NB4 (cell line): ENCODE measurements at regions not wholly inside any gene's neighbourhood (a gene's known extent, or its start where the extent isn't known, plus 50 kb on each side); places are given as distances from the start of the nearest gene placed in this dataset.

Source experiments
- DNase-seq: peaks from one replicate; pipeline ENCODE4 v3.0.0; 2010; ENCODE audit warnings: low read depth
- H3K4me3 ChIP-seq: one replicate; pipeline ENCODE4 v1.5.1; 2011; ENCODE audit warnings: mild to moderate bottlenecking, low read depth, low read length, moderate library complexity
- MYC ChIP-seq: IDR thresholded peaks from 2 replicates; pipeline ENCODE4 v1.6.1; 2011; ENCODE audit warnings: low read depth, low read length
- POLR2A ChIP-seq: IDR thresholded peaks from 2 replicates; pipeline ENCODE4 v1.6.1; 2011; ENCODE audit warnings: mild to moderate bottlenecking; ENCODE audit not compliant: insufficient read length; ENCODE audit errors: extremely low read depth
- TF ChIP-seq, protein P1 (sequence below): IDR thresholded peaks from one replicate; pipeline ENCODE4 v1.5.1; 2012; ENCODE audit warnings: low read depth, low read length
- TF ChIP-seq, protein P2 (sequence below): IDR thresholded peaks from 2 replicates; pipeline ENCODE4 v1.6.1; 2011; ENCODE audit warnings: low read depth, low read length

GRCh38 chr5:158394102-158394501 is 535.2 kb upstream of the CLINT1 start:
- no peak for DNase-seq
- TF ChIP-seq POLR2A (no peak), MYC (no peak)
- TF ChIP-seq, protein P1, sequence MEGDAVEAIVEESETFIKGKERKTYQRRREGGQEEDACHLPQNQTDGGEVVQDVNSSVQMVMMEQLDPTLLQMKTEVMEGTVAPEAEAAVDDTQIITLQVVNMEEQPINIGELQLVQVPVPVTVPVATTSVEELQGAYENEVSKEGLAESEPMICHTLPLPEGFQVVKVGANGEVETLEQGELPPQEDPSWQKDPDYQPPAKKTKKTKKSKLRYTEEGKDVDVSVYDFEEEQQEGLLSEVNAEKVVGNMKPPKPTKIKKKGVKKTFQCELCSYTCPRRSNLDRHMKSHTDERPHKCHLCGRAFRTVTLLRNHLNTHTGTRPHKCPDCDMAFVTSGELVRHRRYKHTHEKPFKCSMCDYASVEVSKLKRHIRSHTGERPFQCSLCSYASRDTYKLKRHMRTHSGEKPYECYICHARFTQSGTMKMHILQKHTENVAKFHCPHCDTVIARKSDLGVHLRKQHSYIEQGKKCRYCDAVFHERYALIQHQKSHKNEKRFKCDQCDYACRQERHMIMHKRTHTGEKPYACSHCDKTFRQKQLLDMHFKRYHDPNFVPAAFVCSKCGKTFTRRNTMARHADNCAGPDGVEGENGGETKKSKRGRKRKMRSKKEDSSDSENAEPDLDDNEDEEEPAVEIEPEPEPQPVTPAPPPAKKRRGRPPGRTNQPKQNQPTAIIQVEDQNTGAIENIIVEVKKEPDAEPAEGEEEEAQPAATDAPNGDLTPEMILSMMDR, result no peak
- TF ChIP-seq, protein P2, sequence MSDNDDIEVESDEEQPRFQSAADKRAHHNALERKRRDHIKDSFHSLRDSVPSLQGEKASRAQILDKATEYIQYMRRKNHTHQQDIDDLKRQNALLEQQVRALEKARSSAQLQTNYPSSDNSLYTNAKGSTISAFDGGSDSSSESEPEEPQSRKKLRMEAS, result no peak
- no peak overlapping the region for H3K4me3 ChIP-seq

DNA sequence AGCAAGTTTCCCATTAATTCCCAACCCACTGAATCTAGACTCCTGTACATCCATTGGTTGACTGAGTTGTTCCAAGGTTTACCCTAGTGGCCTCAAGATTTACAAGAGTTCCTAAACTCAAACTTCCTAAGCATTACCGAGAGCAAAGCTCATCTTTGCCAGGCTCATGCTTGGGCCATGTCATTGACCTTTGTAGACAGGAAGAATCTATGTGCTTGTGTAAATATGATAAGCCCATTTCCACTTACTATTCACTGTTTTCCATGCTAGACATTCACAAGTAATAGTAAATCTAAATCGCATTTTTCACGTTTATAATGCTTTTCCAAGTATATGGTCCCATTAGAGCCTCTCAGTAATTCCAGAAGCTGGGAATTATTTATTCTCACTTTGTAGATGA is 534.5 kb upstream of the CLINT1 start:
- DNase-seq, result no peak
- H3K4me3 ChIP-seq, result no peak overlapping the region
- TF ChIP-seq, protein P2, result no peak
- TF ChIP-seq, protein P1, result no peak
- TF ChIP-seq MYC, result no peak
- TF ChIP-seq POLR2A, result no peak

- no peak overlapping the region for H3K4me3 ChIP-seq
- DNase-seq, result no peak
- TF ChIP-seq POLR2A (no peak), MYC (no peak)
- TF ChIP-seq, protein P1, result no peak
- TF ChIP-seq, protein P2, result no peak
Observed at GRCh38 chr5:158392753-158393152, 533.8 kb upstream of the CLINT1 start.

- H3K4me3 ChIP-seq, result no peak overlapping the region
- TF ChIP-seq, protein P2, result no peak
- TF ChIP-seq, protein P1, result no peak
- TF ChIP-seq POLR2A (no peak), MYC (no peak)
- DNase-seq, result peak; percentile 87
Observed at GRCh38 chr5:158390577-158390976, 531.6 kb upstream of the CLINT1 start.

DNA sequence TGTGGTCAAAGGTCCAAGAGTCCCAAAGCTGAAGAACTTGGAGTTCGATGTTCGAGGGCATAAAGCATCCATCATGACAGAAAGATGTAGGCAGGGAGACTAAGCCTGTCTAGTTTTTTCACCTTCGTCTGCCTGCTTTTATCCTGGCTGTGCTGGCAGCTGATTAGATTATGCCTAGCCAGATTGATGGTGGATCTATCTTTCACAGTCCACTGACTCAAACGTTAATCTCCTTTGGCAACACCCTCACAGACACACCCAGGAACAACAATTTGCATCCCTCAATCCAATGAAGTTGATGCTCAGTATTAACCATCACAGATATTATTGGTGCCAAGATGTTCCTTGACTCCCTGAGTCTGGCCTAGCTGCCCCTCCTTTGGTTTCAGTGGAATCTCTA is 530.8 kb upstream of the CLINT1 start:
- TF ChIP-seq, protein P1, result no peak
- TF ChIP-seq POLR2A (no peak), MYC (no peak)
- TF ChIP-seq, protein P2, result no peak
- no peak for DNase-seq
- no peak overlapping the region for H3K4me3 ChIP-seq

DNA sequence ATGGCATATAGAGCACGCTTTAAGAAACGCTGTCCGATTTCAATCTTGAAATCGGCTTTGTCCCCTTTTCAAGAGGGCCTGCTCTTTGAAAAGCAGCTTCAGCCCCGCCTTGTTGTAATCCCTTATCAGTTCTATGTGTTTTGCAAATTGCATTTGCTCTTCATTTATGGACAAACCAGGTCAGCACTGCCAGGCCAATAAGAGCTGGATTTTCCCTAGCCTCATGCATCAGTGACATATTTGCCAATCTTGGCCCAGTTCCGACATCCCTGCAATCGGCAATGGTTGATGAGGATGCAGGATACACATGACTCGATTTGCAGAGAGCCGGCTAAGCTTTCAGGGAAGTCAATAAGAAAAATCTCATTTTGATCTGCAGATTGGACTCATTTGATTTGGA is 529.1 kb upstream of the CLINT1 start:
- H3K4me3 ChIP-seq, result no peak overlapping the region
- no peak for TF ChIP-seq MYC
- no peak for TF ChIP-seq POLR2A
- TF ChIP-seq, protein P1, result no peak
- TF ChIP-seq, protein P2, result no peak
- no peak for DNase-seq
